ENCODE measurements at regions not wholly inside any gene's neighbourhood (a gene's known extent, or its start where the extent isn't known, plus 50 kb on each side); places are given as distances from the start of the nearest gene placed in this dataset.

GRCh38 chr11:122025757-122026156, 90.3 kb downstream of the BLID start:
- no peak overlapping the region for H3K4me3 ChIP-seq (ENCODE audit: low read depth, low read length)
- no peak for DNase-seq (ENCODE audit: low read depth)
- no peak for TF ChIP-seq CTCF (IDR thresholded peaks at IDR 0.05; ENCODE audit: low read depth, low read length, missing control alignments)

GRCh38 chr11:122024278-122024677, 91.7 kb downstream of the BLID start:
- H3K4me3 ChIP-seq (ENCODE audit: low read depth, low read length), result no peak overlapping the region
- TF ChIP-seq CTCF (IDR thresholded peaks at IDR 0.05; ENCODE audit: low read depth, low read length, missing control alignments), result no peak
- no peak for DNase-seq (ENCODE audit: low read depth)

GRCh38 chr11:122023614-122024250, 92.3 kb downstream of the BLID start:
- H3K4me3 ChIP-seq (ENCODE audit: low read depth, low read length), result no peak overlapping the region
- TF ChIP-seq CTCF (IDR thresholded peaks at IDR 0.05; ENCODE audit: low read depth, low read length, missing control alignments), result no peak
- DNase-seq (ENCODE audit: low read depth), result no peak

- no peak for DNase-seq (ENCODE audit: low read depth)
- H3K4me3 ChIP-seq (ENCODE audit: low read depth, low read length), result no peak overlapping the region
- TF ChIP-seq CTCF (IDR thresholded peaks at IDR 0.05; ENCODE audit: low read depth, low read length, missing control alignments), result no peak
Measured at GRCh38 chr11:122022646-122023045, 93.4 kb downstream of the BLID start.

GRCh38 chr11:122020902-122021301, 95.1 kb downstream of the BLID start:
- no peak overlapping the region for H3K4me3 ChIP-seq (ENCODE audit: low read depth, low read length)
- no peak for TF ChIP-seq CTCF (IDR thresholded peaks at IDR 0.05; ENCODE audit: low read depth, low read length, missing control alignments)
- no peak for DNase-seq (ENCODE audit: low read depth)

- no peak for TF ChIP-seq CTCF (IDR thresholded peaks at IDR 0.05; ENCODE audit: low read depth, low read length, missing control alignments)
- no peak for DNase-seq (ENCODE audit: low read depth)
- no peak overlapping the region for H3K4me3 ChIP-seq (ENCODE audit: low read depth, low read length)
Measured at GRCh38 chr11:122019908-122020694, 95.9 kb downstream of the BLID start.

Data from GM12864 (cell line).